ENCODE measurements at regions not wholly inside any gene's neighbourhood (a gene's known extent, or its start where the extent isn't known, plus 50 kb on each side); places are given as distances from the start of the nearest gene placed in this dataset.

GRCh38 chr9:87267251-87268070 lies 230.2 kb upstream of the DAPK1 start:
- ATAC-seq: peak; percentile 62 to 87 (median 81)
- TF ChIP-seq, protein P1, sequence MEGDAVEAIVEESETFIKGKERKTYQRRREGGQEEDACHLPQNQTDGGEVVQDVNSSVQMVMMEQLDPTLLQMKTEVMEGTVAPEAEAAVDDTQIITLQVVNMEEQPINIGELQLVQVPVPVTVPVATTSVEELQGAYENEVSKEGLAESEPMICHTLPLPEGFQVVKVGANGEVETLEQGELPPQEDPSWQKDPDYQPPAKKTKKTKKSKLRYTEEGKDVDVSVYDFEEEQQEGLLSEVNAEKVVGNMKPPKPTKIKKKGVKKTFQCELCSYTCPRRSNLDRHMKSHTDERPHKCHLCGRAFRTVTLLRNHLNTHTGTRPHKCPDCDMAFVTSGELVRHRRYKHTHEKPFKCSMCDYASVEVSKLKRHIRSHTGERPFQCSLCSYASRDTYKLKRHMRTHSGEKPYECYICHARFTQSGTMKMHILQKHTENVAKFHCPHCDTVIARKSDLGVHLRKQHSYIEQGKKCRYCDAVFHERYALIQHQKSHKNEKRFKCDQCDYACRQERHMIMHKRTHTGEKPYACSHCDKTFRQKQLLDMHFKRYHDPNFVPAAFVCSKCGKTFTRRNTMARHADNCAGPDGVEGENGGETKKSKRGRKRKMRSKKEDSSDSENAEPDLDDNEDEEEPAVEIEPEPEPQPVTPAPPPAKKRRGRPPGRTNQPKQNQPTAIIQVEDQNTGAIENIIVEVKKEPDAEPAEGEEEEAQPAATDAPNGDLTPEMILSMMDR (IDR thresholded peaks at IDR 0.05): no peak
- DNase-seq: peak; percentile 67 to 79

DNA sequence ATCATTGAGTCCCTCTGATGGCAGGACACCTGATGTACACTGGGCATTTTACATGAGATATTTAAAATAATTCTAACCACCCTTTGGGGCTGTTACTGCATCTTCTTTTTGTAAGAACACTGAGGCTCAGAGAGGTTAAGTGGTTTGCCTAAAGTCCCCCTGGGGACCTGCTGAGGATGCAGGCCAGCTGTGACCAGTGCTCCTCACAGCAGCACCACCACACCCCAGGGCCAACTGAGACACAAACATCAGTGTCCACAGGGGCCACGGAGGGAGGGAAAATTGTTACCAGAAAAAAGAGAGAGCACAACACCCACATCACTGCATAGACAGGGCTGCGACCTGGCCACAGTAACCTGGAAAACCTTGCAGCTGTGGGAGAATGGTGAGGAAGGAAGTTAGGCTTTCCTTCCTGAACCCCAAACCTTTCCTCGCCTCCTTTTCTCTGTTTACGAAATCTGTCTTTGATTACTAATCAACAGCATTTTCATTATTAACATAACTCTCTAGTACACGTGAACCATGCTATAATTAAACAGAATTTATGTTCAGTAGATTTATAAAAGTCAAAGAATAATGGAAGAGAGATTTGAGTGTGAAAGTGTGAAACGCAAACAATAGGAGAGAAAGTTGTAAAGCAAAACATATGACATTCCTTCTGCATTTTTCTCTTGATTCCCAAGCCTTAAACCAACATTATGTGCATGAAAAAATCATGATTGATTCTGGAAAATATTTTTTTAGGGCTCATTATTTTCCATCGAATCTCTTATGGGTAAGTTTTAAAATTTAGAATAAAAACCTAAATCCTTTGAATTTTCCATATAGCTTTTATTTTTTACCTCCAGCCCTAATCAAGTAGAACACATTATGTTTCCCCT lies 228.1 kb upstream of the DAPK1 start:
- Histone ChIP-seq H3K4me1 (no peaks in the 10 kb centered on the region), H3K27ac (no peak overlapping the region), H3K36me3 (ENCODE audit: insufficient read depth in 1 of 2, low read depth in 1 of 2) (no peaks in the 10 kb centered on the region), H3K4me3 (no peak overlapping the region), H3K9me3 (no peaks in the 10 kb centered on the region), H3K27me3 (ENCODE audit: insufficient read depth in 3 of 3, low read length in 2 of 3) (peaks cover 0 to 8% (median 0%) of the 10 kb centered on the region in 3 donors)
- WGBS, 3 donors: 56 to 68% (median 59%) methylated on average over 7 of the region's 7 CpGs
- peak in 1 of 2 donors; percentile 64 for DNase-seq
- ATAC-seq: no peak
- intact Hi-C loops (cut with DNase I): no loop called here
- TF ChIP-seq, protein P1 (IDR thresholded peaks at IDR 0.05): no peak

More at GRCh38 chr9:87267251-87268070, 230.2 kb upstream of the DAPK1 start:
- WGBS, 3 donors: 24 to 31% (median 29%) methylated on average over 15 of the region's 15 CpGs
- Histone ChIP-seq H3K4me1 (no peaks in the 10 kb centered on the region), H3K36me3 (ENCODE audit: insufficient read depth in 1 of 2, low read depth in 1 of 2) (no peaks in the 10 kb centered on the region), H3K9me3 (no peaks in the 10 kb centered on the region), H3K27me3 (ENCODE audit: insufficient read depth in 3 of 3, low read length in 2 of 3) (peaks cover 0 to 5% (median 0%) of the 10 kb centered on the region in 3 donors), H3K4me3 (no peak overlapping the region), H3K27ac (peak overlapping the region; percentile 32)
- intact Hi-C loops (cut with DNase I): no loop called here

GRCh38 chr9:87270221-87270847 lies 227.3 kb upstream of the DAPK1 start:
- intact Hi-C loops (cut with DNase I): no loop called here
- Histone ChIP-seq H3K4me1 (no peaks in the 10 kb centered on the region), H3K27me3 (ENCODE audit: insufficient read depth in 3 of 3, low read length in 2 of 3) (peaks cover 0 to 8% (median 0%) of the 10 kb centered on the region in 3 donors), H3K36me3 (ENCODE audit: insufficient read depth in 1 of 2, low read depth in 1 of 2) (no peaks in the 10 kb centered on the region), H3K27ac (peak overlapping the region; percentile 12), H3K4me3 (no peak overlapping the region), H3K9me3 (no peaks in the 10 kb centered on the region)
- 22 to 41% (median 24%) methylated on average over 16 of the region's 16 CpGs for WGBS, 3 donors
- peak in 1 of 4 donors; percentile 27 for ATAC-seq
- peak in 1 of 2 donors; percentile 35 for DNase-seq
- TF ChIP-seq, protein P1 (IDR thresholded peaks at IDR 0.05): no peak

DNA sequence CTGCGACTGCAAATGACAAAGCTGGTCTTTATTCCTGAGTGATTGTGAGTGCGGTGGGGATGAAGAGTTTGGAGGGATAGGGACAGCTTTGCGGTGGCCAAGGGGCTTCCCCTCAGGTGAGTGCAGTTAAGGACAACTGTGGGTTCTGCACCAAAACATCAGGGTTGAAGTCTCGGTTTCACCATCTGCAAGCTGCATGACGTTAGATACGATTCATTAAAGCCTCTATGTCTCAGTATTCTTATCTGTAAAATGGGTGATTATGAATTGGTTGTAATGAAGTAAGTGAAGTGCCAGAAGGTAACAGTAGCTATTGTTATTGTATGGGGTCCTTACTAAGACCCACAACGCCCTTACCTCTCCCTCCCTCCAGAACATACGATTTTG lies 226.8 kb upstream of the DAPK1 start:
- Histone ChIP-seq H3K4me3 (no peak overlapping the region), H3K9me3 (no peaks in the 10 kb centered on the region), H3K4me1 (no peaks in the 10 kb centered on the region), H3K27ac (no peak overlapping the region), H3K27me3 (ENCODE audit: insufficient read depth in 3 of 3, low read length in 2 of 3) (peaks cover 0 to 8% (median 0%) of the 10 kb centered on the region in 3 donors), H3K36me3 (ENCODE audit: insufficient read depth in 1 of 2, low read depth in 1 of 2) (no peaks in the 10 kb centered on the region)
- peak in 1 of 2 donors; percentile 16 for DNase-seq
- WGBS, 3 donors: 59 to 72% (median 63%) methylated on average over 8 of the region's 8 CpGs
- TF ChIP-seq, protein P1 (IDR thresholded peaks at IDR 0.05): no peak
- no peak for ATAC-seq
- intact Hi-C loops (cut with DNase I): no loop called here

Measured in psoas muscle (tissue), 7 donors.